HG03066 (cell line): ENCODE measurements at regions not wholly inside any gene's neighbourhood (a gene's known extent, or its start where the extent isn't known, plus 50 kb on each side); places are given as distances from the start of the nearest gene placed in this dataset.

Source experiments
- ATAC-seq: cut with Tn5 transposase; IDR thresholded peaks from one replicate; pipeline ENCODE4 v1.9.1; 2021; ENCODE audit warnings: low read depth; ENCODE audit not compliant: unreplicated experiment

DNA sequence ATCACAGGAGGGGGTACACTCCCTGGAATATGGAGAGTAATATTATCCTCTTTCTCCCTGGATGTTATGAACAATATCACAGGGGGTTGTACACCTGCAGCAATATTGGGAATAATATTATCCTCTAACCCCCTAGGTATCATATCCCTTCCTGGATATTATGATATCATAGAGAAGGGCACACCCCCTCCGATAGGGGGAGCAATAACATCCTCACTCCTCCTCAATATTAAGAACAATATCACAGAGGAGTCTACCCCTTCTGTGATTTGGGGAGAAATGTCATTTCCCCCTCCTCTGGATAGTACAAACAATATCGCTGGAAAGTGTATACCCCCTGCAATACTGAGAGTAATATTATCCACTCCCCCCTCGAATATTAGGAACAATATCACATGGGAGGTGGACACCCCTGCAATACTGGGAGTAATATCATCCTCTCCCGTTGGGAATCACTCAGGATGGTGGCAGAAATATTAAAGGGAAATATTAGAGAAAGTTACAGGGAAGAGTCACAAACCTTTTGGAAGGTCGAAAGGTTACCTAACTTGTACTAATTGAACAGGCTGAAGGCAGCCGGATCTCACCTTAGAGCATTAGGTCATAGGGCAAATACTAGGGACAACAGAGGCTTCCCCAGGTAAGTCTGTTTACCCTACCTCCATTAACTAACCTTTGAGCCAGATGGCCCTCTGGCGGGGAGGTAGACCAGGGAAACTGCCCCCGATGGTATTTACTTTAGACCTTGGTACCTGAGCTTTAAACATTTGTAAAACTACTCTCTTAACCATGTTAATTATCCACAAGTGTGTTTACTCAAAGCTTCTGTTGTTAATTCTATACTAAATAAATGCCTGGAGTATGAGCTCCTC lies 57.5 kb upstream of the FREM1 start:
- no peak for ATAC-seq

DNA sequence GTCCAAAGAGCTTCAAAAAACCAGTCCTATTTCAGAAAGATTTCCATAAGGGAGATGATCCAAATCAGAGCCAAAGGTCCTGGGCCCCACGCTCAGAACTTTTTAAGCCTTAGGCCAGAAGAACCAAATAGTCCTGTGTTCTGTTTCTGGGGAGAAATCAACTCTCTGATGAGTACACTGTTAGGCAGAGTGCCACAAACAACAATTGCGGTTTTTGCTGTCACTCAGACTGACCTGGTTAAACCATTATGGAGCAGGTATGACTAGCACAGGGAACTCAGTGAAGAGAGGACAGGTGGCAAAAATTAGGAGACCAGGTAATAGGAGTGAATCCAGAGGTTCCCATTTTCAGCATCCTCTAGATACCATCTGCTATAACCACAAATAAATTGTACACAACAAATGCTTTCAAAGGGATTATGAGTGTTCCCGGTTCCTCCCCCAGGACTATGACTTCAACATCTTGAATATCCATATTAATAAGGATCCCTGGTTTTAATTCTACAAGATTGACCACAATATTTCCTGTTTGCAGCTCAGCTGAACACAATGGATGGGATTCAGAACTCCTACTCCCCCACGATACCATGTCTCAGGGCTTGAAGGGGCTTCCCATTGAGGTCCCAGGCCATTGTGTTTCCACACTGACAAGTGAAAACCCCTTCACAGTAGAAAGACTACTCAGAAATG lies 52.1 kb upstream of the FREM1 start:
- no peak for ATAC-seq

DNA sequence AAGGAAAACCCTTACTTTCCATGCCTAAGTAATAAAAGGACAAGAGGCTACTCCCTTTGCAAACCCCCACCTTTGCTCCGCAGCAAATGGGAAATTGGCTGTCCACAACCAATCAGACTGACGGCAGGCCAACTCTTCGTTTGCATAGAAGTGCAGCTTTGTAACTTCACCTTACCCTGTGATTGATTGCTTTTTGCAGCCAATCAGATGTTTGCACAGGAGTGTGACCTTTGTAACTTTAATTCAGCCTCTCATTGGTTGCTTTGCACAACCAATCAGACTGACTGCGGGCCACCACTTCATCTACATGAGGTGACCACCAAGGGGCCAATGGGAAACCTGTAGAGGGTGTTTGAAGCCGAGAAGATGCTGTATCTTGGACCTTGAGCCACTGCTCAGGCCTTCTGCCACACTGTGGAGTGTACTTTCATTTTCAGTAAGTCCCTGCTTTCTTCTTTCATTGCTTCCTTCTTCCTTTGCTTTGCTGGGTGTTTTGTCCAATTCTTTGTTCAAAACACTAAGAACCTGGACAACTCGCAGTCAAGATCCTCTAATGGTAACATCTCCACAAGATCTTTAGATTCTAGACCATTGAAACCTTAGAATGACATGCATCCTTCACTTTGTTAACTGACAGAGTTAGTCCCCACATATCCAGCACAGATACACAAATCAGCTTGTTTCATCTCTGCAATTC lies 51.3 kb upstream of the FREM1 start:
- ATAC-seq = no peak

DNA sequence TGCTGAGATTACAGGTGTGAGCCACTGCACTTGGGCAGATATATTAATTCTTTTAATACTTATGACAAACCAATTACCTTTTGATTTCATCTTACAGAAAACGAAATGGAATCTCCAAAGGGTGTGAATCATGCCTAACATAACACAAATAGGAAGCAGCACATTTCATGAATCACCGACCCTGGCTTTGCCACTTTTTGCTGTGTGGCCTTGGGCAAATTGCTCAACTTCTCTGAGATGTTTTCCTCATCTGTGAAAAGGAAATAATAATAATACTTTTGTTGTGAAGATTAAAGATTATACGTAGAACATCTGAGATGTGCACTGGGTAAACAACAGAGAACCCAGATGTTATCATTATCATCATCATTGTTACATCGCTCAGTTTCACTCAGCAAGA lies 50.7 kb upstream of the FREM1 start:
- ATAC-seq = no peak
